HFFc6 (cell line): ENCODE measurements at regions not wholly inside any gene's neighbourhood (a gene's known extent, or its start where the extent isn't known, plus 50 kb on each side); places are given as distances from the start of the nearest gene placed in this dataset.
"Not testable (repeated sequence)": the region's sequence is repeated elsewhere in the genome, so short reads cannot be mapped to it uniquely, and the experiment has no call there.

Experiments
- DNase-seq: peaks from one replicate; pipeline ENCODE4 v3.0.0-alpha.2; 2018
- H3K27ac Mint-ChIP-seq: 2 replicates; pipeline ENCODE4 v1.8.0; 2020; ENCODE audit warnings: mild to moderate bottlenecking, mixed read lengths
- H3K27me3 Mint-ChIP-seq: 2 replicates; pipeline ENCODE4 v1.8.0; 2021; ENCODE audit warnings: mild to moderate bottlenecking, moderate library complexity, mixed read lengths; ENCODE audit not compliant: insufficient read depth
- H3K36me3 Mint-ChIP-seq: 2 replicates; pipeline ENCODE4 v1.8.0; 2021; ENCODE audit warnings: low read depth, mixed read lengths
- H3K4me1 Mint-ChIP-seq: 2 replicates; pipeline ENCODE4 v1.8.0; 2020; ENCODE audit warnings: low read depth, mixed read lengths
- H3K4me3 Mint-ChIP-seq: 2 replicates; pipeline ENCODE4 v1.8.0; 2020; ENCODE audit warnings: mild to moderate bottlenecking, moderate library complexity, mixed read lengths
- H3K9me3 Mint-ChIP-seq: 2 replicates; pipeline ENCODE4 v1.8.0; 2020; ENCODE audit warnings: mild to moderate bottlenecking, mixed read lengths
- TF ChIP-seq, protein P1 (sequence below): fragments of 200-600 bp; sonication (generic); IDR thresholded peaks from 2 replicates; pipeline ENCODE4 v1.5.0; 2021; ENCODE audit warnings: antibody characterized with exemption, mild to moderate bottlenecking

DNA sequence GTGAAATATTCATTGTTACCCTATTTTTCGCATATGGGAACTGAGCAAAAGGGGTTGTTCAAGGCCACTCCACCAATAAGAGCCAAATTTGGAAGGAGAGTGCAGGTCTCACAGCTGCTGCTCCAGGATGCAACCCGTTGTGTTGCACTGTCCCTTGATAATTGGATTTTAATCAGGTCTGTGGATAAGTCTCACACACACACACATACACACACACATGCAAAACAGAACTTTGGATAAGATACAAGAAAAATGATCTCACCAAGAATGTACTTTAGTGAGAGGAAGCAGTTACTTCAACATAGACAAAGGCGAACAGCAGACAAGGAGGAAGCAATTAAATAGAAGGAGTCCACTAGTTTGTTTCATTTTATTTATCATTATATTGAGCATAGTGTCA lies 127.3 kb upstream of the EDNRB start:
- Mint-ChIP-seq H3K4me1 (no peaks in the 10 kb centered on the region), H3K27ac (no peak overlapping the region), H3K36me3 (no peaks in the 10 kb centered on the region), H3K27me3 (no peaks in the 10 kb centered on the region; the same call in 1 of the 2 replicates), H3K4me3 (no peak overlapping the region), H3K9me3 (peaks cover 23% of the 10 kb centered on the region)
- no peak for DNase-seq
- TF ChIP-seq, protein P1, sequence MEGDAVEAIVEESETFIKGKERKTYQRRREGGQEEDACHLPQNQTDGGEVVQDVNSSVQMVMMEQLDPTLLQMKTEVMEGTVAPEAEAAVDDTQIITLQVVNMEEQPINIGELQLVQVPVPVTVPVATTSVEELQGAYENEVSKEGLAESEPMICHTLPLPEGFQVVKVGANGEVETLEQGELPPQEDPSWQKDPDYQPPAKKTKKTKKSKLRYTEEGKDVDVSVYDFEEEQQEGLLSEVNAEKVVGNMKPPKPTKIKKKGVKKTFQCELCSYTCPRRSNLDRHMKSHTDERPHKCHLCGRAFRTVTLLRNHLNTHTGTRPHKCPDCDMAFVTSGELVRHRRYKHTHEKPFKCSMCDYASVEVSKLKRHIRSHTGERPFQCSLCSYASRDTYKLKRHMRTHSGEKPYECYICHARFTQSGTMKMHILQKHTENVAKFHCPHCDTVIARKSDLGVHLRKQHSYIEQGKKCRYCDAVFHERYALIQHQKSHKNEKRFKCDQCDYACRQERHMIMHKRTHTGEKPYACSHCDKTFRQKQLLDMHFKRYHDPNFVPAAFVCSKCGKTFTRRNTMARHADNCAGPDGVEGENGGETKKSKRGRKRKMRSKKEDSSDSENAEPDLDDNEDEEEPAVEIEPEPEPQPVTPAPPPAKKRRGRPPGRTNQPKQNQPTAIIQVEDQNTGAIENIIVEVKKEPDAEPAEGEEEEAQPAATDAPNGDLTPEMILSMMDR = no peak

DNA sequence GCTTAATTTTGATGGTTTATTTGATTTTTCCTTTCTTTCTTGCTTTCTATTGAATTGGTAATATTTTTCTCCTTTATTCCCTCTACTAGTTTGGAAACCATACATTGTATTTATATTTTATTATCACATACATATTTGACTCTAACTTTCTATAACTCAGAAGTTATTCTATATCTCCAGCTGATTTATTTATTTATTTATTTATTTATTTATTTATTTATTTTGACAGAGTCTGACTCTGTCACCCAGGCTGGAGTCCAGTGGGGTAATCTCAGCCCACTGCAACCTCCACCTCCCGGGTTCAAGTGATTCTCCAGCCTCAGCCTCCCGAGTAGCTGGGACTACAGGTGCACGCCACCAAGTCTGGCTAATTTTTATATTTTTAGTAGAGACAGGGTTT lies 122.7 kb upstream of the EDNRB start:
- not testable (repeated sequence) for H3K4me1 Mint-ChIP-seq, H3K27me3 Mint-ChIP-seq, H3K27ac Mint-ChIP-seq, DNase-seq, H3K4me3 Mint-ChIP-seq, H3K36me3 Mint-ChIP-seq
- peaks cover 22% of the 10 kb centered on the region for H3K9me3 Mint-ChIP-seq

GRCh38 chr13:78040205-78040830 lies 121.7 kb upstream of the EDNRB start:
- Mint-ChIP-seq H3K4me1 (no peaks in the 10 kb centered on the region), H3K4me3 (no peak overlapping the region), H3K27me3 (no peaks in the 10 kb centered on the region; the same call in 1 of the 2 replicates), H3K36me3 (no peaks in the 10 kb centered on the region), H3K9me3 (peaks cover 26% of the 10 kb centered on the region), H3K27ac (no peak overlapping the region)
- TF ChIP-seq, protein P1 = no peak
- no peak for DNase-seq

- Mint-ChIP-seq H3K4me1 (no peaks in the 10 kb centered on the region), H3K36me3 (no peaks in the 10 kb centered on the region), H3K27ac (no peak overlapping the region), H3K4me3 (no peak overlapping the region), H3K9me3 (peaks cover 18% of the 10 kb centered on the region), H3K27me3 (no peaks in the 10 kb centered on the region; the same call in 1 of the 2 replicates)
- TF ChIP-seq, protein P1 = no peak
- no peak for DNase-seq
These were observed 118.2 kb upstream of the EDNRB start for GRCh38 chr13:78036841-78037240.

DNA sequence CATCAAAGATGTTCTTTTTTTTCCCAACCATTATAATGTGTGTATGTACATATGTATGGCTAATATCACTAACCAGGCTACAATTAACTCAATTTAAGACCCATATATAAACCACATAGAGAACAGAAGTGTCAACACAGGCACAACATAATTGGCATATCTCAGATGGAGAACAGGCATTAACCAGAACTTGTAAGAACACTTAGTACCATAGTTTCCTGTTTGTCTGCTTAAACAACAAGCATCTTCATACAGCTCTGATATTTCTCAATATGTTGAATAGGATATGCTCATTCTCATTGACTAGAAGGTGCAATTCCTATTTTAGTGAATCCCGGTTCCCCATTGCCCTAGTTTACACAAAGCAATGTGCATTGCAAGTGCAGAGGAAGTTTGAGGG lies 116.9 kb upstream of the EDNRB start:
- DNase-seq = no peak
- Mint-ChIP-seq H3K27ac (no peak overlapping the region), H3K4me3 (no peak overlapping the region), H3K27me3 (no peaks in the 10 kb centered on the region; the same call in 1 of the 2 replicates), H3K4me1 (no peaks in the 10 kb centered on the region), H3K36me3 (no peaks in the 10 kb centered on the region), H3K9me3 (peaks cover 14% of the 10 kb centered on the region)
- TF ChIP-seq, protein P1 = no peak

DNA sequence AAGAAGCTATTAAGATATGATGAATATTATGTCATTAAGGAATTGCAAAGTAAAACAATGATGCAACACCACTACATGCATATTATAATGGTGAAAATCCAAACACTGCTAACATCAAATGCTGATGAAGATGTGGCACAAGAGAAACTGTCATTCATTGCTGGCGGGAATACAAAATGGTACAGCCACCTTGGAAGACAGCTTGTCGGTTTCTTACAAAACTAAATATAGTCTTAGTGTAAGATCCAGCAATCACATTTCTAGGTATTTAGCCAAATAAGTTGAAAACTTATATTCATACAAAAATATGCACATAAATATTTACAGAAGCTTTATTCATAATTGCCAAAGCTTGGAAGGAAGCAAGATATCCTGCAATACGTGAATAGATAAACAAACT lies 114.9 kb upstream of the EDNRB start:
- TF ChIP-seq, protein P1 = no peak
- no peaks in the 10 kb centered on the region; the same call in 1 of the 2 replicates for H3K27me3 Mint-ChIP-seq
- H3K4me1 Mint-ChIP-seq = no peaks in the 10 kb centered on the region
- H3K27ac Mint-ChIP-seq = no peak overlapping the region
- peaks cover 6% of the 10 kb centered on the region for H3K9me3 Mint-ChIP-seq
- H3K36me3 Mint-ChIP-seq = no peaks in the 10 kb centered on the region
- no peak for DNase-seq
- no peak overlapping the region for H3K4me3 Mint-ChIP-seq
